Glutamatergic neuron (in vitro differentiated cells): ENCODE measurements at regions not wholly inside any gene's neighbourhood (a gene's known extent, or its start where the extent isn't known, plus 50 kb on each side); places are given as distances from the start of the nearest gene placed in this dataset.

Source experiments
- DNase-seq: peaks from one replicate; pipeline ENCODE4 v3.0.0; 2022
- H3K27ac Mint-ChIP-seq: one replicate; pipeline ENCODE4 v1.8.0; 2020; ENCODE audit warnings: mild to moderate bottlenecking, mixed read lengths, inconsistent platforms; ENCODE audit not compliant: unreplicated experiment
- H3K27me3 Mint-ChIP-seq: one replicate; pipeline ENCODE4 v1.8.0; 2020; ENCODE audit warnings: mild to moderate bottlenecking, moderate library complexity, mixed read lengths, inconsistent platforms; ENCODE audit not compliant: unreplicated experiment
- H3K36me3 Mint-ChIP-seq: one replicate; pipeline ENCODE4 v1.8.0; 2020; ENCODE audit warnings: mild to moderate bottlenecking, mixed read lengths, inconsistent platforms; ENCODE audit not compliant: unreplicated experiment
- H3K4me1 Mint-ChIP-seq: one replicate; pipeline ENCODE4 v1.8.0; 2020; ENCODE audit warnings: mild to moderate bottlenecking, low read depth, mixed read lengths, inconsistent platforms; ENCODE audit not compliant: unreplicated experiment
- H3K4me3 Mint-ChIP-seq: one replicate; pipeline ENCODE4 v1.8.0; 2020; ENCODE audit warnings: mild to moderate bottlenecking, mixed read lengths, inconsistent platforms; ENCODE audit not compliant: unreplicated experiment
- H3K9me3 Mint-ChIP-seq: one replicate; pipeline ENCODE4 v1.8.0; 2020; ENCODE audit warnings: mild to moderate bottlenecking, moderate library complexity, mixed read lengths, inconsistent platforms; ENCODE audit not compliant: unreplicated experiment
- TF ChIP-seq, protein P1 (sequence below): fragments of 200-600 bp; sonication (generic); IDR thresholded peaks from one replicate; pipeline ENCODE4 v1.5.0; 2021; ENCODE audit not compliant: partially characterized antibody, unreplicated experiment

DNA sequence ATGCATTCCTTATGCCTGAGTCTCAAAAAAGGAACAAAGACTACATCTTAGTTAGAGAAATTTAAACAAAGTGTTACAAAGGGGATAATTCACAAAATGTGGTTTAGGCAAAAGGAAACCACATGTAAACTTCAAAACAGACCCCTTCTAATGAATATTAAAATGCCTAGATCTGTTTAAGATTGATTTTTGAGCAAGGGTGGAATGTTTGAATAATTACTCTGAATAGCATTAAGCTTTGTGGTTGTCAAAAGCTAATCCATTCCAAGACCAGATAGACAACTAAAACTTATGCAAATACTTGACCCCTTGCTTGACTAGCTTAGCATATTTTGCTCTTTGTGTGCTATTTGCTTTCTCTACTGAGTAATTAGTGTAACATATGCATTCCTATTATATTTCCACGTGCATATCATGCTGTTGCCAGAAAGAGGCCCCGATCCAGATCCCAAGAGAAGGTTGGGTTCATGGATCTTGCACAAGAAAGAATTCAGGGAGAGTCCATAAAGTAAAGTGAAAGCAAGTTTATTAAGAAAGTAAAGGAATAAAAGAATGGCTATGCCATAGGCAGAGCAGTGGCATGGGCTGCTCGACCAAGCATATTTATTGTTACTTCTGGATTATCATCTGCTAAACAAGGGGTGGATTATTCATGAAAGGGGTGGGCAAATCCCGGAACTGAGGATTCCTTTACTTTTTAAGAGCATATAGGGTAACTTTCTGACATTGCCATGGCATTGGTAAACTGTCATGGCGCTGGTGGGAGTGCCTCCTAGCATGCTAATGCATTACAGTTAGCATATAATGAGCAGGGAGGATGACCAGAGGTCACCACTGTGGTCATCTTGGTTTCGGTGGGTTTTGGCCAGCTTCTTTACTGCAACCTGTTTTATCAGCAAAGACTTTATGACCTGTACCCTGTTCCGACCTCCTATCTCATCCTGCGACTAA is 1193.4 kb upstream of the EYS start:
- Mint-ChIP-seq H3K36me3 (no peaks in the 10 kb centered on the region), H3K27me3 (no peaks in the 10 kb centered on the region), H3K4me3 (no peak overlapping the region), H3K27ac (no peak overlapping the region), H3K4me1 (no peaks in the 10 kb centered on the region), H3K9me3 (no peaks in the 10 kb centered on the region)
- no peak for DNase-seq
- TF ChIP-seq, protein P1, sequence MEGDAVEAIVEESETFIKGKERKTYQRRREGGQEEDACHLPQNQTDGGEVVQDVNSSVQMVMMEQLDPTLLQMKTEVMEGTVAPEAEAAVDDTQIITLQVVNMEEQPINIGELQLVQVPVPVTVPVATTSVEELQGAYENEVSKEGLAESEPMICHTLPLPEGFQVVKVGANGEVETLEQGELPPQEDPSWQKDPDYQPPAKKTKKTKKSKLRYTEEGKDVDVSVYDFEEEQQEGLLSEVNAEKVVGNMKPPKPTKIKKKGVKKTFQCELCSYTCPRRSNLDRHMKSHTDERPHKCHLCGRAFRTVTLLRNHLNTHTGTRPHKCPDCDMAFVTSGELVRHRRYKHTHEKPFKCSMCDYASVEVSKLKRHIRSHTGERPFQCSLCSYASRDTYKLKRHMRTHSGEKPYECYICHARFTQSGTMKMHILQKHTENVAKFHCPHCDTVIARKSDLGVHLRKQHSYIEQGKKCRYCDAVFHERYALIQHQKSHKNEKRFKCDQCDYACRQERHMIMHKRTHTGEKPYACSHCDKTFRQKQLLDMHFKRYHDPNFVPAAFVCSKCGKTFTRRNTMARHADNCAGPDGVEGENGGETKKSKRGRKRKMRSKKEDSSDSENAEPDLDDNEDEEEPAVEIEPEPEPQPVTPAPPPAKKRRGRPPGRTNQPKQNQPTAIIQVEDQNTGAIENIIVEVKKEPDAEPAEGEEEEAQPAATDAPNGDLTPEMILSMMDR: no peak

DNA sequence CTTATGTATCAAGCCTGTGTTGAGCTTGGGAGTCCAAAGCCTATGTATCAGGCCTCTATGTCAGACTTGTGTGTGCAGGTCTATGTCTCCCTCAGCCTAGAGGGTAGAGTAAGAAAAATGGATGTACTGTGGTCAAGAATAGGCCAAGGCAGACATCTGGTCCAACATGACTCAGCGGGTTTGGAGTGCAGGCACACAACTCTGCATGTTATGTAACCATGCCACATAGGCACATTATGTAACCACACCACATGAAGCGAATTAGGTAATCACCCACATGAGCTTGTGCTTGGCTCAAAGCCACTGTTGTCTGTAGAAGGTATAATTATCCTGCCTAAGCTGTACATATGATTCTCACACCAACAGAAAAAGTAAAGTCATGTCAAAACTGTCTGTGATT is 1190.5 kb upstream of the EYS start:
- TF ChIP-seq, protein P1: no peak
- DNase-seq: no peak

GRCh38 chr6:66896415-66896814 is 1189.4 kb upstream of the EYS start:
- Mint-ChIP-seq H3K36me3 (no peaks in the 10 kb centered on the region), H3K4me3 (no peak overlapping the region), H3K9me3 (no peaks in the 10 kb centered on the region), H3K27ac (no peak overlapping the region), H3K4me1 (no peaks in the 10 kb centered on the region), H3K27me3 (no peaks in the 10 kb centered on the region)
- TF ChIP-seq, protein P1: no peak
- no peak for DNase-seq

More for the DNA sequence above, 1190.5 kb upstream of the EYS start:
- Mint-ChIP-seq H3K9me3 (no peaks in the 10 kb centered on the region), H3K27me3 (no peaks in the 10 kb centered on the region), H3K27ac (no peak overlapping the region), H3K4me1 (no peaks in the 10 kb centered on the region), H3K36me3 (no peaks in the 10 kb centered on the region), H3K4me3 (no peak overlapping the region)

DNA sequence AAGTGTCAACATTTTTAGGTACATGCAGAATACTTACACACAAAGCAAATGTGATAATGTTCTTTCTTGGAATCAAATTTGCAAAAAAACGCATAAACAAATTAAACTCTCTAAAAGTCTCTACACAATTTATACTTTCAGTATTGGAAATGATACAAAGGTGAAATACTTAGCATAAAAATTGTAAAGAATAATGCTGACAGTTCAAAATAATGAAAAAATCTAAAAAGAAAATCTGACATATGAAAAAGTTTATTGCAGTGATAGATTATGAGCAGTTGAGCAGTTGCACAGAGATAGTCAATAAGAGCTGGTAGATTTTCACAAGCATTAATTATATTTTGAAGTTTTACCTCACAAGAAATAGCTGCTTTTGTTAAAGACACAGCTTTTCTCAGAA is 1176.4 kb upstream of the EYS start:
- H3K9me3 Mint-ChIP-seq: no peaks in the 10 kb centered on the region

More for the DNA sequence above, 1176.4 kb upstream of the EYS start:
- no peak overlapping the region for H3K27ac Mint-ChIP-seq
- H3K27me3 Mint-ChIP-seq: peaks cover 2% of the 10 kb centered on the region
- TF ChIP-seq, protein P1: no peak
- H3K36me3 Mint-ChIP-seq: peaks cover 7% of the 10 kb centered on the region
- no peaks in the 10 kb centered on the region for H3K4me1 Mint-ChIP-seq
- H3K4me3 Mint-ChIP-seq: no peak overlapping the region
- no peak for DNase-seq
